ENCODE measurements at regions not wholly inside any gene's neighbourhood (a gene's known extent, or its start where the extent isn't known, plus 50 kb on each side); places are given as distances from the start of the nearest gene placed in this dataset.
"Not testable (repeated sequence)": the region's sequence is repeated elsewhere in the genome, so short reads cannot be mapped to it uniquely, and the experiment has no call there.

DNA sequence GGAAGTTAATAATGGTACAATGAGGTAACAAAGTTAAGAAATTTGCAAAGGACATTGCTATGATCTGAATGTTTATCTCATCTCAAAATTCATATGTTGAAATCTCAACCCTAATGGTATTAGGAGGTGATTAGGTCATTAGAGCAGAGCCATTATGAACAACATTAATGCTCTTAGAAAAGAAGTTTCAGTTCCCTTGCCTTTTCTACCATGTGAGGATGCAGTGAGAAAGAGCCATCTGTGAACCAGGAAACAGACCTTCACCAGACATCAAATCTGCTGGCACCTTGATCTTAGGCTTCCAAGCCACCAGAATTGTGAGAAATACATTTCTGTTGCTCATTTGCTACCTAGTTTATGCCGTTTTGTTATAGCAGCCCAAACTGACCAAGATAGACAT, 757.6 kb downstream of the NR4A2 start:
- no peaks in the 10 kb centered on the region for H3K9me3 ChIP-seq
- intact Hi-C loops (cut with micrococcal nuclease; ENCODE audit: unreplicated experiment): no loop called here
- CTCF ChIA-PET: no interaction called here
- POLR2A ChIA-PET: no interaction called here
- no peak for DNase-seq
- H3K27me3 Mint-ChIP-seq (ENCODE audit: insufficient read depth, unreplicated experiment): peaks cover 3% of the 10 kb centered on the region
- no TSS peak for BruUV-seq (replicated peaks)
- no peaks in the 10 kb centered on the region for H3K9me3 Mint-ChIP-seq (ENCODE audit: unreplicated experiment)
- no peak overlapping the region for H3K27ac Mint-ChIP-seq (ENCODE audit: unreplicated experiment)
- TF ChIP-seq CTCF (IDR thresholded peaks at IDR 0.05; ENCODE audit: insufficient read depth in 1 of 2, low read depth in 1 of 2, low read length in 1 of 2, severe bottlenecking in 1 of 2, unreplicated experiment in 1 of 2): no peak
- no peak overlapping the region for H3K4me3 ChIP-seq (ENCODE audit: low read depth, low read length)
- H3K4me1 ChIP-seq: no peaks in the 10 kb centered on the region
- H3K4me3 Mint-ChIP-seq (ENCODE audit: unreplicated experiment): no peak overlapping the region
- H3K36me3 ChIP-seq (ENCODE audit: control insufficient read depth, insufficient read depth, low read length): no peaks in the 10 kb centered on the region
- no peaks in the 10 kb centered on the region for H3K36me3 Mint-ChIP-seq (ENCODE audit: insufficient read depth, unreplicated experiment)
- no peaks in the 10 kb centered on the region for H3K4me1 Mint-ChIP-seq (ENCODE audit: low read depth, unreplicated experiment)
- H3K27me3 ChIP-seq (replicated peaks; ENCODE audit: control insufficient read depth, insufficient read depth, low read length): no peaks in the 10 kb centered on the region

DNA sequence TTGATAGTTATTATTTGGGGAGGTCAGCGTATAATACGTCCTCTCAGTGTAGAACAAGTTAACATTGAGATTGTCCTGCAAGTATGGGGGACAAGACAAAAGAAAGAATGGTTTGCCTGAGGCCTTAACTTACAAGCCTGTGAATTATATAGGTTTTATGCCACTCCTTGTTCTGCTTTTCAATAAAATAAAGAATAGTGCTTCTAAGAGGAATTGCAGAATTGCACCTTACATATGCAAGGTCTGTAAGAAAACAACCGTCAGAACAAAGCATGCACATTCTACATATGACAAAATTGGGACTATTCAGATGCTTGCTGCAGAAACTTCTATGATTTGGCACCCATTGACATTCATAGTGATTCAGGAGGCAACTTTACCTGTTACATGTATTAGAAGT, 785.0 kb downstream of the NR4A2 start:
- Mint-ChIP-seq H3K9me3 (ENCODE audit: unreplicated experiment) (no peaks in the 10 kb centered on the region), H3K36me3 (ENCODE audit: insufficient read depth, unreplicated experiment) (no peaks in the 10 kb centered on the region), H3K27me3 (ENCODE audit: insufficient read depth, unreplicated experiment) (no peaks in the 10 kb centered on the region), H3K4me3 (ENCODE audit: unreplicated experiment) (no peak overlapping the region), H3K27ac (ENCODE audit: unreplicated experiment) (no peak overlapping the region), H3K4me1 (ENCODE audit: low read depth, unreplicated experiment) (no peaks in the 10 kb centered on the region)
- CTCF ChIA-PET: no interaction called here
- no peak for TF ChIP-seq CTCF (IDR thresholded peaks at IDR 0.05; ENCODE audit: insufficient read depth in 1 of 2, low read depth in 1 of 2, low read length in 1 of 2, severe bottlenecking in 1 of 2, unreplicated experiment in 1 of 2)
- no TSS peak for BruUV-seq (replicated peaks)
- Histone ChIP-seq H3K4me3 (ENCODE audit: low read depth, low read length) (no peak overlapping the region), H3K27me3 (replicated peaks; ENCODE audit: control insufficient read depth, insufficient read depth, low read length) (no peaks in the 10 kb centered on the region), H3K4me1 (no peaks in the 10 kb centered on the region), H3K36me3 (ENCODE audit: control insufficient read depth, insufficient read depth, low read length) (no peaks in the 10 kb centered on the region), H3K9me3 (no peaks in the 10 kb centered on the region)
- POLR2A ChIA-PET: no interaction called here
- intact Hi-C loops (cut with micrococcal nuclease; ENCODE audit: unreplicated experiment): no loop called here
- DNase-seq: no peak

GRCh38 chr2:155546721-155547555, 785.6 kb downstream of the NR4A2 start:
- Mint-ChIP-seq H3K4me1 (ENCODE audit: low read depth, unreplicated experiment) (no peaks in the 10 kb centered on the region), H3K36me3 (ENCODE audit: insufficient read depth, unreplicated experiment) (no peaks in the 10 kb centered on the region), H3K27me3 (ENCODE audit: insufficient read depth, unreplicated experiment) (no peaks in the 10 kb centered on the region), H3K4me3 (ENCODE audit: unreplicated experiment) (no peak overlapping the region), H3K27ac (ENCODE audit: unreplicated experiment) (no peak overlapping the region), H3K9me3 (ENCODE audit: unreplicated experiment) (no peaks in the 10 kb centered on the region)
- no peaks in the 10 kb centered on the region for H3K36me3 ChIP-seq (ENCODE audit: control insufficient read depth, insufficient read depth, low read length)
- no TSS peak for BruUV-seq (replicated peaks)
- TF ChIP-seq CTCF (IDR thresholded peaks at IDR 0.05; ENCODE audit: insufficient read depth in 1 of 2, low read depth in 1 of 2, low read length in 1 of 2, severe bottlenecking in 1 of 2, unreplicated experiment in 1 of 2): no peak
- CTCF ChIA-PET: no interaction called here
- H3K4me3 ChIP-seq (ENCODE audit: low read depth, low read length): no peak overlapping the region
- POLR2A ChIA-PET: no interaction called here
- no peaks in the 10 kb centered on the region for H3K4me1 ChIP-seq
- intact Hi-C loops (cut with micrococcal nuclease; ENCODE audit: unreplicated experiment): no loop called here
- no peak for DNase-seq
- no peaks in the 10 kb centered on the region for H3K9me3 ChIP-seq
- H3K27me3 ChIP-seq (replicated peaks; ENCODE audit: control insufficient read depth, insufficient read depth, low read length): no peaks in the 10 kb centered on the region

DNA sequence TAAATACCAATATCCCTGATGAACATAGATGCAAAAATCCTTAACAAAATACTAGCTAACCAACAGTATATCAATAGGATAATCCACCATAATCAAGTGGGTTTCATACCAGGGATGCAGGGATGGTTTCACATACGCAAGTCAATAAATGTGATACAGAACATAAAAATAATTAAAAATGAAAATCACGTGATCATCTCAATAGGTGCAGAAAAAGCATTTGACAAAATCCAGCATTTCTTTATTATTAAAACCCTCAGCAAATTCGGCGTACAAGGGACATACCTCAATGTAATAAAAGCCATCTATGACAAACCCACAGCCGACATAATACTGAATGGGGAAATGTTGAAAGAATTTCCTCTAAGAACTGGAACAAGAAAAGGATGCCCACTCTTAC, 793.5 kb downstream of the NR4A2 start:
- H3K9me3 Mint-ChIP-seq (ENCODE audit: unreplicated experiment); intact Hi-C loops (cut with micrococcal nuclease; ENCODE audit: unreplicated experiment); H3K4me3 Mint-ChIP-seq (ENCODE audit: unreplicated experiment); BruUV-seq (replicated peaks); H3K27ac Mint-ChIP-seq (ENCODE audit: unreplicated experiment); H3K27me3 ChIP-seq (replicated peaks; ENCODE audit: control insufficient read depth, insufficient read depth, low read length); H3K4me1 ChIP-seq; H3K36me3 Mint-ChIP-seq (ENCODE audit: insufficient read depth, unreplicated experiment); DNase-seq; CTCF ChIA-PET; H3K9me3 ChIP-seq; H3K27me3 Mint-ChIP-seq (ENCODE audit: insufficient read depth, unreplicated experiment); H3K36me3 ChIP-seq (ENCODE audit: control insufficient read depth, insufficient read depth, low read length); H3K4me3 ChIP-seq (ENCODE audit: low read depth, low read length); POLR2A ChIA-PET; H3K4me1 Mint-ChIP-seq (ENCODE audit: low read depth, unreplicated experiment): not testable (repeated sequence)

Measured in Caco-2 (cell line).